SU-DHL-6 (cell line): ENCODE measurements at regions not wholly inside any gene's neighbourhood (a gene's known extent, or its start where the extent isn't known, plus 50 kb on each side); places are given as distances from the start of the nearest gene placed in this dataset.

ENCODE experiments used
- H2AFZ ChIP-seq: fragments of 200-600 bp; sonication (generic); 2 replicates; pipeline ENCODE4 v1.6.1; 2014; ENCODE audit warnings: low read depth, mild to moderate bottlenecking, moderate library complexity, mixed read lengths, antibody characterized with exemption, low read length; ENCODE audit not compliant: severe bottlenecking
- H3F3A ChIP-seq: fragments of 200-600 bp; shearing (Covaris generic); 2 replicates; pipeline ENCODE4 v1.6.0; 2016; ENCODE audit warnings: antibody characterized with exemption, mild to moderate bottlenecking; ENCODE audit not compliant: insufficient read depth
- H3K27ac ChIP-seq: fragments of 200-600 bp; sonication (generic); 2 replicates; pipeline ENCODE4 v1.5.1; 2016; ENCODE audit warnings: low read depth, mild to moderate bottlenecking, low read length, moderate library complexity, mixed read lengths
- H3K27me3 ChIP-seq: fragments of 200-600 bp; sonication (generic), shearing (Covaris generic); 2 replicates; pipeline ENCODE4 v1.6.0; 2014; ENCODE audit warnings: mild to moderate bottlenecking, low read length
- H3K36me3 ChIP-seq: fragments of 200-600 bp; sonication (generic); 2 replicates; pipeline ENCODE4 v1.6.1; 2014; ENCODE audit warnings: mild to moderate bottlenecking, low read length, mixed read lengths
- H3K4me2 ChIP-seq: fragments of 300-600, 200-600 bp; shearing (Covaris generic), sonication (generic); 2 replicates; pipeline ENCODE4 v1.6.0; 2014; ENCODE audit warnings: low read length, low read depth, mild to moderate bottlenecking; ENCODE audit not compliant: poor library complexity, severe bottlenecking
- H3K4me3 ChIP-seq: fragments of 200-600 bp; sonication (generic); 2 replicates; pipeline ENCODE4 v1.5.1; 2014; ENCODE audit warnings: antibody characterized with exemption, low read length, mild to moderate bottlenecking, mixed read lengths; ENCODE audit not compliant: insufficient read depth, poor library complexity, severe bottlenecking
- H3K79me2 ChIP-seq: fragments of 200-600 bp; sonication (generic); 2 replicates; pipeline ENCODE4 v1.6.1; 2014; ENCODE audit warnings: mild to moderate bottlenecking, low read length, moderate library complexity; ENCODE audit not compliant: insufficient read depth
- H3K9ac ChIP-seq: fragments of 200-600 bp; sonication (generic); 2 replicates; pipeline ENCODE4 v1.7.0; 2014; ENCODE audit warnings: mild to moderate bottlenecking, low read length
- H3K9me2 ChIP-seq: fragments of 200-600 bp; sonication (generic); replicated peaks from 2 replicates; pipeline ENCODE4 v1.6.1; 2014; ENCODE audit warnings: low read length; ENCODE audit not compliant: insufficient read depth
- H3K9me3 ChIP-seq: fragments of 200-600 bp; sonication (generic); 2 replicates; pipeline ENCODE4 v1.6.1; 2014; ENCODE audit warnings: low read length, mixed read lengths; ENCODE audit not compliant: insufficient read depth
- H4K20me1 ChIP-seq: fragments of 200-600 bp; sonication (generic); 2 replicates; pipeline ENCODE4 v1.6.1; 2014; ENCODE audit warnings: low read depth, mild to moderate bottlenecking, antibody characterized with exemption, low read length, moderate library complexity, mixed read lengths
- CTCF ChIP-seq: fragments of 200-600 bp; sonication (generic); IDR thresholded peaks from one replicate; pipeline ENCODE4 v1.5.1; 2017; ENCODE audit warnings: antibody characterized with exemption, mild to moderate bottlenecking, low read length, moderate library complexity; ENCODE audit not compliant: insufficient read depth, poor library complexity, severe bottlenecking
- EZH2phosphoT487 ChIP-seq: fragments of 200-600 bp; sonication (generic), shearing (Covaris generic); conservative IDR thresholded peaks from 2 replicates; pipeline ENCODE4 v1.6.1; 2018; ENCODE audit warnings: mild to moderate bottlenecking, antibody characterized with exemption, low read length, moderate library complexity, mixed read lengths

GRCh38 chr3:68088216-68088615 is 433.8 kb upstream of the SUCLG2 start:
- no peak overlapping the region for H3K4me2 ChIP-seq
- no peak overlapping the region for H3K27ac ChIP-seq
- no peaks in the 10 kb centered on the region for H3K79me2 ChIP-seq
- no peak overlapping the region for H3K4me3 ChIP-seq
- no peak overlapping the region for H2AFZ ChIP-seq
- no peaks in the 10 kb centered on the region for H3K9me3 ChIP-seq
- no peaks in the 10 kb centered on the region for H3K36me3 ChIP-seq
- H3F3A ChIP-seq, result no peaks in the 10 kb centered on the region
- no peaks in the 10 kb centered on the region for H3K27me3 ChIP-seq
- H3K9me2 ChIP-seq, result no peaks in the 10 kb centered on the region
- no peaks in the 10 kb centered on the region for H4K20me1 ChIP-seq
- TF ChIP-seq CTCF (no peak), EZH2phosphoT487 (no peak)
- H3K9ac ChIP-seq, result no peak overlapping the region

- Histone ChIP-seq H3K9me2 (no peaks in the 10 kb centered on the region), H4K20me1 (no peaks in the 10 kb centered on the region), H3K9me3 (no peaks in the 10 kb centered on the region), H3K9ac (no peak overlapping the region), H3K4me2 (no peak overlapping the region), H3F3A (no peaks in the 10 kb centered on the region), H3K27me3 (no peaks in the 10 kb centered on the region), H2AFZ (no peak overlapping the region), H3K36me3 (no peaks in the 10 kb centered on the region), H3K4me3 (no peak overlapping the region), H3K27ac (no peak overlapping the region), H3K79me2 (no peaks in the 10 kb centered on the region)
- no peak for TF ChIP-seq EZH2phosphoT487
- TF ChIP-seq CTCF, result no peak
These were observed 417.6 kb upstream of the SUCLG2 start for GRCh38 chr3:68072062-68072461.

- H2AFZ ChIP-seq, result no peak overlapping the region
- H4K20me1 ChIP-seq, result no peaks in the 10 kb centered on the region
- H3K9ac ChIP-seq, result no peak overlapping the region
- no peak overlapping the region for H3K27ac ChIP-seq
- no peaks in the 10 kb centered on the region for H3F3A ChIP-seq
- H3K4me3 ChIP-seq, result no peak overlapping the region
- H3K79me2 ChIP-seq, result no peaks in the 10 kb centered on the region
- no peak overlapping the region for H3K4me2 ChIP-seq
- H3K9me3 ChIP-seq, result no peaks in the 10 kb centered on the region
- H3K36me3 ChIP-seq, result no peaks in the 10 kb centered on the region
- H3K27me3 ChIP-seq, result no peaks in the 10 kb centered on the region
- H3K9me2 ChIP-seq, result no peaks in the 10 kb centered on the region
- TF ChIP-seq CTCF (no peak), EZH2phosphoT487 (no peak)
These were observed 415.8 kb upstream of the SUCLG2 start for GRCh38 chr3:68070186-68070585.

GRCh38 chr3:68067314-68067713 is 412.9 kb upstream of the SUCLG2 start:
- Histone ChIP-seq H3K27me3 (no peaks in the 10 kb centered on the region), H2AFZ (no peak overlapping the region), H3K4me2 (no peak overlapping the region), H3K9me2 (no peaks in the 10 kb centered on the region), H3K9me3 (no peaks in the 10 kb centered on the region), H4K20me1 (no peaks in the 10 kb centered on the region), H3K27ac (no peak overlapping the region), H3K4me3 (no peak overlapping the region), H3K79me2 (no peaks in the 10 kb centered on the region), H3F3A (no peaks in the 10 kb centered on the region), H3K9ac (no peak overlapping the region), H3K36me3 (no peaks in the 10 kb centered on the region)
- no peak for TF ChIP-seq EZH2phosphoT487
- TF ChIP-seq CTCF, result no peak
